Stimulated activated CD4-positive, alpha-beta T cell treated with anti-CD3 and anti-CD28 coated beads, Interleukin-4, amount 100 ng/mL, for 48 hours (primary cell): ENCODE measurements at regions not wholly inside any gene's neighbourhood (a gene's known extent, or its start where the extent isn't known, plus 50 kb on each side); places are given as distances from the start of the nearest gene placed in this dataset.
"Not testable (repeated sequence)": the region's sequence is repeated elsewhere in the genome, so short reads cannot be mapped to it uniquely, and the experiment has no call there.

Experiments
- DNase-seq, 2 donors: peaks; one replicate each; pipeline ENCODE4 v3.0.0-alpha.2; 2020; ENCODE audit warnings: low read depth in 2 of 2

- no peak for DNase-seq
Measured at GRCh38 chr13:97724450-97724849, 229.0 kb upstream of the IPO5 start.

- no peak for DNase-seq
Measured at GRCh38 chr13:97726664-97727280, 226.7 kb upstream of the IPO5 start.

- DNase-seq: no peak
Measured at GRCh38 chr13:97727991-97728390, 225.5 kb upstream of the IPO5 start.

GRCh38 chr13:97736436-97736835, 217.0 kb upstream of the IPO5 start:
- DNase-seq: no peak

- DNase-seq: no peak
Measured at GRCh38 chr13:97742084-97742483, 211.4 kb upstream of the IPO5 start.

GRCh38 chr13:97743938-97744337, 209.5 kb upstream of the IPO5 start:
- no peak for DNase-seq

GRCh38 chr13:97746649-97747048, 206.8 kb upstream of the IPO5 start:
- no peak for DNase-seq

- no peak for DNase-seq
Measured at GRCh38 chr13:97749174-97749573, 204.3 kb upstream of the IPO5 start.

GRCh38 chr13:97751477-97751876, 202.0 kb upstream of the IPO5 start:
- no peak for DNase-seq

GRCh38 chr13:97752961-97753668, 200.4 kb upstream of the IPO5 start:
- DNase-seq: no peak

- DNase-seq: no peak
Measured at GRCh38 chr13:97753942-97754670, 199.4 kb upstream of the IPO5 start.

- no peak for DNase-seq
Measured at GRCh38 chr13:97757807-97758206, 195.7 kb upstream of the IPO5 start.

- no peak for DNase-seq
Measured at GRCh38 chr13:97758317-97758716, 195.2 kb upstream of the IPO5 start.

- DNase-seq: no peak
Measured at GRCh38 chr13:97761796-97762540, 191.5 kb upstream of the IPO5 start.

GRCh38 chr13:97766749-97767148, 186.7 kb upstream of the IPO5 start:
- DNase-seq: no peak

- DNase-seq: no peak
Measured at GRCh38 chr13:97768134-97768533, 185.3 kb upstream of the IPO5 start.

- DNase-seq: not testable (repeated sequence)
Measured at GRCh38 chr13:97770231-97770630, 183.2 kb upstream of the IPO5 start.

GRCh38 chr13:97772466-97772865, 181.0 kb upstream of the IPO5 start:
- DNase-seq: not testable (repeated sequence)

GRCh38 chr13:97774391-97775100, 178.9 kb upstream of the IPO5 start:
- DNase-seq: not testable (repeated sequence)

GRCh38 chr13:97780486-97780885, 173.0 kb upstream of the IPO5 start:
- no peak for DNase-seq

- DNase-seq: no peak
Measured at GRCh38 chr13:97781891-97782305, 171.6 kb upstream of the IPO5 start.

- DNase-seq: no peak
Measured at GRCh38 chr13:97786510-97786909, 167.0 kb upstream of the IPO5 start.
